BJ (cell line): ENCODE measurements at regions not wholly inside any gene's neighbourhood (a gene's known extent, or its start where the extent isn't known, plus 50 kb on each side); places are given as distances from the start of the nearest gene placed in this dataset.

ENCODE experiments used
- CTCF ChIA-PET: fragments of 350-600 bp; formaldehyde crosslinking; extraction: SDS; loops from one replicate; lab custom pipeline; 2021; ENCODE audit warnings: antibody characterized with exemption, inconsistent platforms; lab: Yijun Ruan, JAX
- POLR2A ChIA-PET: fragments of 300-600 bp; sonication (Branson Sonifier 250); formaldehyde crosslinking; extraction: SDS; loops from one replicate; lab custom pipeline; 2021; ENCODE audit warnings: antibody characterized with exemption; lab: Charles Lee
- DNase-seq: peaks from one replicate; pipeline ENCODE4 v3.0.0-alpha.2; 2011; ENCODE audit warnings: low read depth
- H3K27me3 ChIP-seq: 2 replicates; pipeline ENCODE4 v1.6.0; 2011; ENCODE audit warnings: low read length; ENCODE audit not compliant: control insufficient read depth, insufficient read depth
- H3K36me3 ChIP-seq: 2 replicates; pipeline ENCODE4 v1.5.1; 2011; ENCODE audit warnings: low read length; ENCODE audit not compliant: control insufficient read depth, insufficient read depth
- H3K4me3 ChIP-seq: 2 replicates; pipeline ENCODE4 v1.5.1; 2011; ENCODE audit warnings: low read depth, mild to moderate bottlenecking, control low read depth, low read length
- TF ChIP-seq, protein P1 (sequence below): IDR thresholded peaks from 2 replicates; pipeline ENCODE4 v1.5.1; 2011; ENCODE audit warnings: low read depth, mild to moderate bottlenecking, control low read depth, inconsistent platforms, low read length, moderate library complexity; ENCODE audit not compliant: insufficient read depth

GRCh38 chr17:53129863-53130262, 692.9 kb upstream of the KIF2B start:
- no peak for DNase-seq
- CTCF ChIA-PET, result no interaction called here
- POLR2A ChIA-PET, result no interaction called here

GRCh38 chr17:53127331-53127730, 695.4 kb upstream of the KIF2B start:
- TF ChIP-seq, protein P1, sequence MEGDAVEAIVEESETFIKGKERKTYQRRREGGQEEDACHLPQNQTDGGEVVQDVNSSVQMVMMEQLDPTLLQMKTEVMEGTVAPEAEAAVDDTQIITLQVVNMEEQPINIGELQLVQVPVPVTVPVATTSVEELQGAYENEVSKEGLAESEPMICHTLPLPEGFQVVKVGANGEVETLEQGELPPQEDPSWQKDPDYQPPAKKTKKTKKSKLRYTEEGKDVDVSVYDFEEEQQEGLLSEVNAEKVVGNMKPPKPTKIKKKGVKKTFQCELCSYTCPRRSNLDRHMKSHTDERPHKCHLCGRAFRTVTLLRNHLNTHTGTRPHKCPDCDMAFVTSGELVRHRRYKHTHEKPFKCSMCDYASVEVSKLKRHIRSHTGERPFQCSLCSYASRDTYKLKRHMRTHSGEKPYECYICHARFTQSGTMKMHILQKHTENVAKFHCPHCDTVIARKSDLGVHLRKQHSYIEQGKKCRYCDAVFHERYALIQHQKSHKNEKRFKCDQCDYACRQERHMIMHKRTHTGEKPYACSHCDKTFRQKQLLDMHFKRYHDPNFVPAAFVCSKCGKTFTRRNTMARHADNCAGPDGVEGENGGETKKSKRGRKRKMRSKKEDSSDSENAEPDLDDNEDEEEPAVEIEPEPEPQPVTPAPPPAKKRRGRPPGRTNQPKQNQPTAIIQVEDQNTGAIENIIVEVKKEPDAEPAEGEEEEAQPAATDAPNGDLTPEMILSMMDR, result no peak
- no peak for DNase-seq
- ChIA-PET CTCF (no interaction called here), POLR2A (no interaction called here)
- H3K27me3 ChIP-seq, result no peaks in the 10 kb centered on the region
- no peak overlapping the region for H3K4me3 ChIP-seq
- H3K36me3 ChIP-seq, result no peaks in the 10 kb centered on the region

More at GRCh38 chr17:53129863-53130262, 692.9 kb upstream of the KIF2B start:
- Histone ChIP-seq H3K27me3 (no peaks in the 10 kb centered on the region), H3K36me3 (no peaks in the 10 kb centered on the region), H3K4me3 (no peak overlapping the region)
- TF ChIP-seq, protein P1, result no peak

- ChIA-PET CTCF (no interaction called here), POLR2A (no interaction called here)
- no peak overlapping the region for H3K4me3 ChIP-seq
- TF ChIP-seq, protein P1, result no peak
- no peak for DNase-seq
- no peaks in the 10 kb centered on the region for H3K36me3 ChIP-seq
- no peaks in the 10 kb centered on the region for H3K27me3 ChIP-seq
Measured at GRCh38 chr17:53122966-53123365, 699.8 kb upstream of the KIF2B start.

GRCh38 chr17:53119773-53120172, 703.0 kb upstream of the KIF2B start:
- Histone ChIP-seq H3K27me3 (no peaks in the 10 kb centered on the region), H3K4me3 (no peak overlapping the region), H3K36me3 (no peaks in the 10 kb centered on the region)
- POLR2A ChIA-PET, result no interaction called here
- TF ChIP-seq, protein P1, result no peak
- DNase-seq, result no peak
- CTCF ChIA-PET, result no interaction called here

DNA sequence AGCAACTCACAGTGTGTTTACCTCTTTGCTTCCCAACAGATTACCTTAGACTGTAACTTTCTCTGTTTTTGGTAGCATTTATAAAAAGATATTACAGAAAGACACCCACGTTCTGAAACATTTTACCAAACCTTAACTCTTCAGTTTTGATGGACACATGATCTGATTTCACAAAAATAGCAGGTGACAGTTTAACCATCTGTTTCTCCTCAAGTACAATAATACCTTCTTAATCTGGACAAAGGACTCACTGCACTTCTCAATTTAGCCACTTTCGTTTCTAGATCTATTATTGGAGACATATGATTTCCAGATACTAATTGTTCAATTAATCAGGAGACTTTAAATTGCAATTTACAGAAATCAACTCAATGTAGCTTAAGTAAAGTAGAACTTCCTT, 703.8 kb upstream of the KIF2B start:
- POLR2A ChIA-PET, result no interaction called here

More for the DNA sequence above, 703.8 kb upstream of the KIF2B start:
- H3K4me3 ChIP-seq, result no peak overlapping the region
- DNase-seq, result no peak
- no peaks in the 10 kb centered on the region for H3K36me3 ChIP-seq
- TF ChIP-seq, protein P1, result no peak
- H3K27me3 ChIP-seq, result no peaks in the 10 kb centered on the region
- CTCF ChIA-PET, result no interaction called here
